ENCODE measurements at regions not wholly inside any gene's neighbourhood (a gene's known extent, or its start where the extent isn't known, plus 50 kb on each side); places are given as distances from the start of the nearest gene placed in this dataset.

DNA sequence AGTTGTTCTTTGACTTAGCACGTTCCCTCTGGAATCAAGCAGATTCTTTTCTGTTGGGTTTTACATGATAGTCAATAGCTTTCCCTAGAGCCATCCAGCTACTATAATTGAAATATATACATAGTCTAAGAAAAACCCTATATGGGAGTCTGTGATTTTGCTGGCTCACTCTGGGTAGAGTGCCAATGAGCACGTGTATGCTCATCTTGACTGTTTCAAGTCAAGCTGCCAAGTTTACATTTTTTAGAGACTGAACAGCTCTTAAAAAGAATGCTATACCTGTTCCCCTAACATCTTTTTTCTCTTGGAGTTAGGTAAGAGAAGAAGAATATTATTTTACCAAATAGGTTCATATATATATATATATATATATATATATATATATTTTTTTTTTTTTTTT, 182.8 kb upstream of the NRIP1 start:
- no peak for DNase-seq

DNA sequence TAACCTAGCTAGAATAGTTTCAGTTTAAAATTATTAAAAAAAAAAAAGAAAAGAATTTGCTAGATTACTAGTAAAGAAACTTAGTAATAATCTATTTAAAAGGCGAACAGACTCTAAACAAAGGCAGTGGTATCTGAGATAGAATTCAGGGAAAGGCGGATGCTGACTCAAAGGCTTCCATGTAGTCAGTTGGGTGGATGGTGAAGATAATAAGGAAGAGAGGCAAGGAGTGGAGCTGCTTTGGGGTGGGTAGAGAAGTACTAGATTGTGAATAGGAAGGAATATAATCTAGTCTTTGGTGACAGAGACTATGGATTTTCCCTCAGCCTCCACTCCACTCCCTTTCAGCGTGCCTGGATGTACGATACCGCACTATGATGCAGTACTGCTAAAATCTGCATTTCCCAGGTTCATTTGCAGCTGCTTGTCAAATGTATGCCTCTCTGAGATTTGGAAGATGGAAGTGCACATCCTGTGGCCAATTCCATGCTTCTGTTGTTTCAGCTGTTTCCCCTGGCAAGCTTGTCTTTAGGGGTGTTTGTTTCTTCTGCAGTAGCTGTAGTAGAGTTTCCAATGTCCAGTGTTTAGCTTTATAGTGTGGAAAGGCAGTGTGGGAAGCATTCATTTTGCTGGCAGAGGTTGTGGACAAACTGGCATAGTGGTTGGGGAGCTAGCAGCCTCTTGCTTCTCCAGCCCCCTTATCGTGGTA, 184.6 kb upstream of the NRIP1 start:
- no peak for DNase-seq

DNA sequence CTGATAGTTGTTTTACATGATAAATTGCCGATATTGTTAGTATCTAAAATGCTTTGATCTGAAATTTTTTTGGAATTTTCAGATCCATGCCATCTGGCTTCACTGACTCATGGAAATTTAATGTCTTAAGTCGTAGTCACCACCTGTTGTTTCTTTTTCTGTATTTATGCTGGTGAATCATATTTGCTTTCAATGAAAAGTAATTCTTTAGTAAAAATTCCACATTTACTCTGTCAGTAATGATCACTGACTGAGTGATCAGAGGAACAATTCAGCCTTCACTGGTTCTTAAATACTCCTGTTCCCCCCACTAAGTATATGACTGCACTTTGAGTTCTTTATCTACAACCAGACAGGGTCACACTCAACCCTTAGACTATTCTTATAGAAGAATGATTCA, 185.6 kb upstream of the NRIP1 start:
- DNase-seq: no peak

DNA sequence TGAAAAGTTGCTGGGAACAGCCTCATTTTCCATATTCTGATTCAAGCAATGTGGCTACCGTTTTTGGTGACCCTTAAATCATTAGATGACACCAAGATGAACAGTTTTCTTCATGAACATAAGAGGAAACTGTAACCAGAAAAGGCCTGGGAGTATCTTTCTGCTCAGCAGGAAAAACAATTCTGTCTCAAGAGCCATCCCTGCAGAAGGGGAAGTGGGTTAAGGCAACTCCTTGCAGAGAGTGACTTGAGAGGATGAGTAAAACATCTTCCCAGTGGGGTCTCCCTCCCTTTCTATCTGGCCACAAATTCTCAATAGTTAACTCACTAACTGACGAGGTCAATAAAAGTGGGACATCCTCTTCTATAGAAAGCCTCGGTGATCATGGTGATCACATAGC, 187.6 kb upstream of the NRIP1 start:
- DNase-seq: no peak

DNA sequence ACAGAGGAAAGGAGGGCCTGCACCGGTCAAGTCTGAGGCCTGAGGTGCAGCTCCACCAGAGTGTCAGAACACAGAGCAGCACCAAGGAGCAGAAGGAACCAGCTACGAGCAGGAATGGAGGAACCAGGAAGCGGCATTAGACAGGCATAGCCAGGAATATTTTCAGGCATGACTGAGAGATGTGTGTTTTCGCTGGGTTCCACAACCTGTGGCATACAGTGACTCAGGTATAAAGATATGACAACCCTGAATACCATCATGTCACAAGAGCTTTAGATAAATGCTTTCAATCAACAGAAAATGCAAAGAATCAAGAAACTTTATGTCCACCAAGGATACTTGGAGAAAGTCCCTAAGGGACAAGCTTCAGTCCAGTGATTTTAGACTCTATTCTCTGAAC, 189.3 kb upstream of the NRIP1 start:
- no peak for DNase-seq

DNA sequence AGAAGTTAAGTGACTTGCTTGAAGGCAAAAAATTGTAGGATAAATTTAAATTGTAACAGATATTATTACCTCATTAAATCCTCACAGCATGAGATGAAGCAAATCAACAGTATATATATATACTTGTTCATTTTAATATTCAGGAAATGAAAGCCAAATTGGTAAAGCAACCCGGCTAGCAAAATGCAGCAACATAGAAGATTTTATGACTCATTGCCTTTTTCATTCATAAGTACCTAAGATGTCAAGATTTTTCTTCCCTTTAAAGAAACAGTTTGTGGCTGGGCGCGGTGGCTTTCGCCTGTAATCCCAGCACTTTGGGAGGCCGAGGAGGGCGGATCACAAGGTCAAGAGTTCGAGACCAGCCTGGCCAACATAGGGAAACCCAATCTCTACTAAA, 190.5 kb upstream of the NRIP1 start:
- no peak for DNase-seq

DNA sequence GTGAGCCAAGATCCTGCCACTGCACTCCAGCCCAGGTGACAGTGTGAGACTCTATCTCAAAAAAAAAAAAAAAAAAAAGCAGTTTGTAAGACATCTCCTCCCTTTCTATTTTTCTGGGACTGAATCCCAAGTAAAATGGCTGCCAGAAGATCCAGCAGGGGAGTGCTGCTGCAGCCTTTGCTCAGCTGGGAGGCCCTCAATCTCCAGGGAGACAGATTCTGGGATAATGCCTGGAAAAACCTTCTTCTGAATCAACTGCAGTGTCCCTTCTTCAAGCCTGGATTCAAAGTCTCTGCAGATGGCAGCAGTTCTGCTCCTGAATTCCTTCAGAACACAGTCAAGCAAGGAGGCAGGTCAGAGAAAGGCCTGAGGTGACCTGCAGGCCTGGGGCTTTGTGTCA, 191.0 kb upstream of the NRIP1 start:
- DNase-seq: no peak

DNA sequence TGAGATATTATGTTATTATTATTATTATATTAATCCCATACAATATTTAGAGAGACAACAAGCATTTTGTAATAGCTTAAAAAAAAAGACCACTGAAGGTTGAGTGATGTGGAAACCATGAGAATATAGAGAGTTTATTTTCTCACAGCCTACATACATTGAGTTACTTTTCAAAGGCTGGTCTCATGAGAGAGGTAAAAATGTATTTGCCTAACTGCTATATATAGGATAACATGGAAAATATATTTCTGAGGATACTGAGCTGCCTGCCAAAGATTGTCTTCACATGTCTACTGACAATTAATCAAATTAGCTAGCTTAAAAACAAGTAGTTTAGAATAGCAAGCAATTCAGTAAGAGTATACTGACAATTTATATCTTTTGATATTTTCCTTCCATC, 192.2 kb upstream of the NRIP1 start:
- no peak for DNase-seq

DNA sequence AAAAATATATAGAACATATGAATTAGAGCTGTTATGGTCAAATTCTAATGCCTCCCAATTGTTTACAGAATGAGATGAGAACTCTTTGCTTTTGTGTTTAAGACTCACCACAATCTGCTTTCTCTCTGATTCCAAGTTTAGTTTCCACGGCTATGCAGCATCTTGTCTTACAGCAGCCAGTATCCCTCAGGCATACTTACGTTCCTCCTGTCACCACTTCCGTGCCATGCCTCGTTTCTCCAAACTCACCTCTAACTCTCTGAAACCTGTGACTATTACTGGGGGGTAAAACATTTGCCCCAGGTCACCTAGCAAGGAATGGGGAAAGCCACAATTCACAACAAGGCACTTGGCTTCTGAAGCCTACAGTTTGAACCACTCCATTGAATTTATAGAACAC, 192.8 kb upstream of the NRIP1 start:
- no peak for DNase-seq

DNA sequence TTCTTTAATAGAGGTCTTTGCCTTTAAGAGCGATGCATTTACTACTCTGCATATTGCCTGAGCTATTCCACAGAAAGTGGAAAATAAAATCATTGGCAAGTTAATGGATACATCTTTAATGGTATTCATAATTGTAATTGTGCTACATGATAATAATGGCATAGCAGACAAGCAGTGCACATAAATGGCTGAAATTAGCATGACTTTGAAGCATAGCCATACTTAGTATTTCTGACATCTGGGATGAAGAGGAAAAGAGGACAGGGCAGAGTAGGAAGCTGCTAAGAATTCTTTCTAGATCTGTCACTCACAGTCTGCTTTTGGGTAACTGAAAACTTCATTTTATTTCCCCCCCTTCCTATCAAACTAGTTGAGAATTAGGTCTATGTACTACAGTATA, 195.0 kb upstream of the NRIP1 start:
- DNase-seq: no peak

DNA sequence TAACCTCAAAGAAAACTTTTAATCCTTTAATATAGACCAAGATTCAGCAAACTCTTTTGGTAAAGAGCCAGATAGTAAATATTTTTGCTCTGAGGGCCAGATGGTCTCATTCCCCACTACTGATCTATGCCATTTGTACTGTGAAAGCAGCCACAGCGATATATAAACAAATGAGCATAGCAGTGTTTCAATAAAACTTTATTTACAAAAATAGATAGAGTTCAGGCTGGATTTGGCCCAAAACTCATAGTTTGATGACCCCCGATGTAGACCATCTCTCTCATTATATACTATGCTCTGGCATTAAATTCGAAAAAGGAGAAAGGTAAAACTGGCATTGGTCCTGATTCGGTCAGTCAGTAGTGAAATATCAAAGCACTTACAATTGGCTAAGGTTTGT, 195.8 kb upstream of the NRIP1 start:
- DNase-seq: no peak

DNA sequence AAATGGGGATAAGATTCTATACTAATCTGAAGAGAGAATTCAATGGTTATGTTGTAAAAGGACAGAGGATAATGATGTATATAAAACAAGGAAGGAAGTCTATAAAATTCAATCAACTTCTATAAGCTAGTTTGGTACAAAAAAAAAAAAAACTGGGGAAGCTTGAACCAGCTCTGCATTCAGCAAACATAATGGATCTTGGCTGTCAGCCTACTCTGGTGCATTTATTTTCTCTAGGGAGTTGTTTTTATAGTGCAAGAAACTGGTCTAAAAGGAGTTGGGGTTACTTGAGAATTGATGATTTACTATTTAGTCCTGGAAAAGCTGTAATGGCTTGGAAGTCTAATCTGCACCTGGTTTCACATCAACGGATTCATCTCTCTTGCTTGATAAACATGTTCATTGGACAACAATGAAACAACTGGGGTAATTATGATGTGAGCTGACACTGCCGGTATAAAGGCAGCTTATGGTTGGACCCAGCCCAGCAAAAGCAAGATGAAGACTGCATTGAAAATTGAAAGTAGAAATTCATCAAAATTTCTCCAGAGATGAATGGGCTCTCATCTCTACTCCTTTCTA, 199.4 kb upstream of the NRIP1 start:
- no peak for DNase-seq

DNA sequence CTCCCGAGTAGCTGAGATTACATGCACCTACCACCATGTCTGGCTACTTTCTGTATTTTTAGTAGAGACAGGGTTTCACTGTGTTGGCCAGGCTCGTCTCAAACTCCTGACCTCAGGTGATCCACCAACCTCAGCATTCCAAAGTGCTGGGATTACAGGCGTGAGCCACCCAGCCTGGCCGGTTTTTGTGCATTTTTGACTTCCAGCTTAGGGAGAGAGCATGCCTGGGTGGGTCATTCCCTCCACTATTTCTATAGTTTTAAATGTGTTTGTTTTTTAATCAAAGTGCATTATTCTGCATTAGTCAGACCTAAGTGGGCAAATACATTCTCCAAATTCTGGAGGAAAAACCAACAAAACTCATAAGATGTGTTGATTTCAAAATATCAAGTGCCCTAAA, 207.4 kb upstream of the NRIP1 start:
- no peak for DNase-seq

DNA sequence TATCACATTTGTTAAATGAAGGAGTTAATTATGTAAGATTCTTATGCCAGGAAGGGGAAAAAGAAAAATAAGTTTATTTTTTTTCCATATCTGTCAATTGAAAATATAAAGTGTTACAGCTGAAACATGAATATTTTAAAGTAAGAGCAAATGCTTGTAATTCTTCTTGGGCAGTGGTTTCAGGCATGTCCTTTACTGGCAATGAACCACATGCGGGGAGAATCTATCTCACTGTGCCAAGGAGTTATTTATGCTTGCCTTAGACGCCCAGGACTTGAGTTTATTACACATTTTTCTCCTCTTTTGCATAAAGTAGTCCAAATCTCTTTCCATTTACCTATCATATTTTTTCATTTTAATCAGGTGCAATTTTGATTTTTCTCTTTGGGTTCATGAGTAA, 207.8 kb upstream of the NRIP1 start:
- no peak for DNase-seq

DNA sequence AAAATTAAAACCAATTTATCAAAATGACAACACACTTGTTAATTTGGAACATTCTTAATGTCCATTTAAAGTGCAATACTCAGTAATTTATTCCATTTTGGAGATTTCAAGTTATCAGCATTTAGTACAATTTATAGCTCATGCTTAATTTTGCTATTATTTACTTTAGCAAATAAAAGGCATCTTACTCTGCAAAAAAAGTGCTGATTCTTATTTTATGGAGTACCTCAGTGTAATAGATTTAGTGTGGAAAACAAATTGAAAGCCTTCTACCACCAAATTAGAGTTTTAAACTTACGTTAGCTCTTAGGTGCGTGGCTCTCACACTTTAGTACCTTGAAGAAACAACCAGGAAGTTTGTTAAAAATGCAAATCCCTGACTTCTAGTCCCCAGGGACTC, 208.4 kb upstream of the NRIP1 start:
- DNase-seq: no peak

DNA sequence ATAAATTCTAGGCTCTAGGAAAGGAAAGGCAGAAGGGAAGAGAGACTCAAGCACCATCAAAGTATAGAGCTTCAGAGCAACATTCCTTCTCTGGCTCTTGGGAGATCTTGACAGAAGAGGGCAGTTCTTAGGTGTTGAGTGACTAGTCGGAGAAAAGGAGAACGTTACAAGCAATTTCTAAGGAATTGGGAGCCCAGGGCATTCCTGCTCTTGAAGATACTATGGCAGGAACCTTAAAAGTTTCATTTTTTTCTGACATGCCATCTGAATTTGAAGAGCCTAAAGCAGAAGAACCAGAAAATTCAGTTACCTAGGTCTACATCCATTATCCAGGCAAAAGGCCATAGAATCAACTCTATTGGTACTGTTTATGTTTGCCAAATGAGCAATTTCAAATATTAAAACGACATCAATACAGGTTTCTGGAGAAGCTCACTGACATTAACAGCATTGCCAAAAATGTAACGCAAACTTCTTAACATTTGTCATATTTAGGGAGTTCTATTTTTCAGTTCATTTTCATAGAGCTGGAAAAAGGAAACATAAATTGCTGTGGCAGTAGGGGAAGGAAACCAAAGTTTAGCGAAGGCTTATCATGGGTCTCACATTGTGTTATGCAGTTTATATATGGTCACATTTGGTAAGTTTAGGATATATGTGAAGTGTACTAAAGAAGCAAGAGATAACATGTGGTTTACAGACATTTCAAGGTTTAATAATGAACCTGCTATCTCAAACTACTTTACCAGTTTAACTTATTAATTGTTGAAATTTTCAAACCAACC, 210.1 kb upstream of the NRIP1 start:
- DNase-seq: no peak

DNA sequence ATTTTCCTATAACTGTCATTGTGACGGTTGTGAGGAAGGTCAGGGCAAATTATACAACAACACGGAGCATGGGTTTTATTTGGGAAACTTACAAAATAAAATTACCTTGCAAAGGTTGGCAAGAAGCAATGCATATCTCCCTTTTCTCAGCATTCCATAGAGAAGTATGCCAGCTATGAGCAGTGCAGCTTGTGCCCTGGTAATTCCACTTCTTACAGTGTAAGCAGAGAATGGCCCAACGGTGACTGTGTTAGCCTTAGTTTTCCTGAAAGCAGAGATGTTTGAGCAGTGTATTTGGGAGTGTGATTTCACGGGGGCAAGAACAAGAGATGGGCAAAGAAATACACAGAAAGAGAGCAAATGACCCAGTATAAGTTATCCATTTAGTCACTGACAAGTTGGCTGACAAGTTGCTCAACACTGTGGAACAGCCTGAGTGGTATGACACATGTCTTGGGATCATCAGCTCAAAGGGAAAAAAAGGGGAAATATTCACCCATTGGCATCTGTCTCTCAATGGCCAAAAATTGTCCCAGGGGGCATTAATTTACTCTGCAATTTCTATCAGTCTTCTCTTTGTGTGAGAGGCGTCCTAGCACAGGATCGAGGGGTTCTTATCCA, 210.9 kb upstream of the NRIP1 start:
- no peak for DNase-seq

DNA sequence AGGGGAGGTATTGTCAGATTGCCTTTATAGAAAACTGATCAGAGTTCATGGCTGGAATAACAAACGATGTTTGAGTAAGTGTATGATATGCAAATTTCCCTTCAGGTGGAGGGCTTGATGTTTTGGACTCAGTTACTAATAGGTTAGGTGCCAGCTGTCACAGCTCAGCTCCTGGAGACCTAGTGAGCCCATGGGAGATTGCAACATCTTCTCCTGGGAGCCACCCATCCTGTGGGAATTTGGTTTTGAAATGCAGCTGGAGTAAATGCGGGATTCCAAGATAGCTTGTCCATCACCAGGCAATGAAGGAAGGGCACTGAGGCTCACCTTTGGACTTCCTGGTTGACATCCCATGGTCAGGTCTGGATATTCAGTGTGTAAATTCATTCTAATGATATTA, 211.4 kb upstream of the NRIP1 start:
- DNase-seq: no peak

DNA sequence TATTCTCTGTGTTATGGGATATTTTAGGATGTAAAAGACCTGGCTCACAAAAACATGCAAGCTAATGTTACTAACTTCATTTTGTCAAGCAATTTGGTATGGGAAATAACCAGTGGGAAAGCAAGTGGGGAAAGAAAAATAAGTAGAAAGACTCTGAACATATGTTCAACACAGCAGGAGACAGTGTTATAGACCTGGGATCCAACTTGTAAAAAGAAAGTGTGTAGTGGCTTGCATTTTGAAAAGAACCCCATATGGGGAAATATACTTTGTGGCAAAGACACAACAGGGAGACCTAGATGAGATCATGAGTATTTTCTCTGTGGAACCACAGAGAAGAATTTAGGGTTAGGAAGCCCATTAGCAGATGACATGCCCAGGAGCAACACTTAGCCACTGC, 212.7 kb upstream of the NRIP1 start:
- DNase-seq: no peak

DNA sequence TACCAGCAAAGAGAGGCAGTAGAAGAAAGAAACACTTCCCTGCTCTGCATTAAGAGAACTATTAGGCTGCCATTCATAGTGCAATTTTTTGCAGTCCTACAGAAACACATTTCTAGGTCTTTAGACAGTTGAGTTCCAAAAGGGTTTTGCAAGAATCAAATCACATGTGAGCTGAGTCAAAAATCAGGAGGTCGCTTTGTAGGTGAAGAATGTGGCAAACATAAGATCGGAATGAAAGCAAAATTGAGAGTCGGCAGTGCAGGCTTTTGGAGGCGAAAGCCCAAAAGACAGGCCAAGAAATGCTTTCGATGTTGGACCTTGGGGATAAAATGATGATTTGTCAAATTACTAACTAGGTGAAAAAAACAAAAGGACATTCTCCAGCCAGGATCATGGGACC, 213.5 kb upstream of the NRIP1 start:
- DNase-seq: no peak

DNA sequence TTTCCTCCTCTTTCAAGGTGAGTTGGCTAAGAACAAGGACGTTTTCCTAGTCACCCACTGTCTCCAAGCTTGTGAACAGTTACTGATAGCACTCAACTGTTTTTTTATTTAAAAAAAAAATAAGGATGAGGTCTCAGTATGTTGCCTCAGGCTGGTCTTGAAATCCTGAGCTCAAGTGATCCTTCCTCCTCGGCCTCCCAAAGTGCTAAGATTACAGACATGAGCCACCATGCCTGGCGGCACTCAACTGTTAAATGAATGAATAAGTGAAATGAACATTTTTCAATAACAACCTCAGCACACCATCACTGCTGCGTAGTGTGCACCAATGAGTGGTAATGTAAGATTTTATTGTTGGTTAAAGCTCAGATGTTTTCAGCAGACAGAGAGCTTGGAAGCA, 214.1 kb upstream of the NRIP1 start:
- no peak for DNase-seq

DNA sequence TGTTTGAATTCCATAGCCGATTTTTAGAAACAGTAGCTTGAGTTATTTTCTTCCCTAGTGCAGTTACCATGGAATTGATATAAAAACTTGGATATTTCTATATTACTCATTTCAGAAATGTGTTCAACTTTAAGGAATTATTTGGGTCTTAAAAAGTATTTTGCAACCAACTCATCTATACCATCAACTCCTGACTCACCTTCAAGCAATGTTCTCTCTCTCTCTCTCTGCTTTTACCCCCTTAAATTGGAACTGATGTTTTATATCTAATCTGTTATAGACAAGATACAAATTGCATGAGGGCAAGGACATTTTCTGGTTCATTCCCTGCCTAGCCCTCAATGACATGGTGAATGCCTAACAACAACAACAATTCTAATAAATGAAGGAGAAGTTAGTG, 214.7 kb upstream of the NRIP1 start:
- no peak for DNase-seq

DNA sequence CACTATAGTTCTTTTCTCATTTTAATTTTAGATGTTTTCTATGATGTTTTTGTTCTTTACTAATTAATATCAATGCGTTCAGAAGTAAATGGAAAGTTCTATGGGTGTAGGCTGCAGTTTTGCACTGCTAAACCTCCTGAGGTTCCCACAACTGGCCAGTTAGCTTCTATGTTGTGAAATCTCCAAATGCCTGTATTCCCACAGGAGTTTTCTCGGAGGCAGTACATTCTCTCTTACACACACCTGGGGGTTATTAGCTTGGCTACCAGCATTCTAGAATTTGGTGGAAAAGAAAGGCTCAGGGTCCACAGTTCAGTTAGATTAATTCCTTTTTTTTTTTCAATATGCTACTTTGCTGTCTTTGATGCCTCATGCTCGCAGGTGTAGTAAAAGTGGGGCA, 216.9 kb upstream of the NRIP1 start:
- no peak for DNase-seq

DNA sequence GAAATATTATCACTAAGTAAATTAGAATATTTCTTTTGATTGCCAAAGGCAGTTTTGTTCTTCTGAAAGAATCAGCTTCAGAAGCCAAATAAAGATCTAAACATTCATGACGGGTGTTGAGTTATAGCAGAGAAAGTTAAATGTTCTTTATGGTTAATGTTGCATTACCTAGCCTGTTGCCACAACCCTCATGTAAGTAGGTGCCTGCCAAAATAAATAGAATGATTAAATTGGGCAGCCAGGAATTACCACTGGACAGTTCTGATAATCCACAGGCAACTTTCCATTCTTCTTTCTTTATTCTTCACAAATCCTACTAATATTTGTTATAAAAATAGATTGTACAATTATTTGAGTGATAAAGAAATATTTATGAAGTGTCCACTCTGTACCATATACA, 217.9 kb upstream of the NRIP1 start:
- no peak for DNase-seq
